ENCODE measurements at regions not wholly inside any gene's neighbourhood (a gene's known extent, or its start where the extent isn't known, plus 50 kb on each side); places are given as distances from the start of the nearest gene placed in this dataset.

GRCh38 chr10:131728286-131729228 lies 172.3 kb upstream of the PPP2R2D start:
- intact Hi-C loops (cut with micrococcal nuclease), result no loop called here

GRCh38 chr10:131729361-131729760 lies 171.4 kb upstream of the PPP2R2D start:
- intact Hi-C loops (cut with micrococcal nuclease), result no loop called here

GRCh38 chr10:131729938-131730660 lies 170.7 kb upstream of the PPP2R2D start:
- intact Hi-C loops (cut with micrococcal nuclease), result no loop called here

- intact Hi-C loops (cut with micrococcal nuclease), result no loop called here
These were observed 169.9 kb upstream of the PPP2R2D start for GRCh38 chr10:131730771-131731497.

- intact Hi-C loops (cut with micrococcal nuclease), result no loop called here
These were observed 168.8 kb upstream of the PPP2R2D start for GRCh38 chr10:131731780-131732630.

- intact Hi-C loops (cut with micrococcal nuclease), result no loop called here
These were observed 168.1 kb upstream of the PPP2R2D start for GRCh38 chr10:131732631-131733127.

GRCh38 chr10:131733596-131733995 lies 167.2 kb upstream of the PPP2R2D start:
- intact Hi-C loops (cut with micrococcal nuclease), result no loop called here

GRCh38 chr10:131735577-131735976 lies 165.2 kb upstream of the PPP2R2D start:
- intact Hi-C loops (cut with micrococcal nuclease), result no loop called here

GRCh38 chr10:131736321-131736980 lies 164.4 kb upstream of the PPP2R2D start:
- intact Hi-C loops (cut with micrococcal nuclease), result no loop called here

- intact Hi-C loops (cut with micrococcal nuclease), result no loop called here
These were observed 163.0 kb upstream of the PPP2R2D start for GRCh38 chr10:131737543-131738395.

GRCh38 chr10:131738396-131738735 lies 162.4 kb upstream of the PPP2R2D start:
- intact Hi-C loops (cut with micrococcal nuclease), result no loop called here

- intact Hi-C loops (cut with micrococcal nuclease), result no loop called here
These were observed 161.6 kb upstream of the PPP2R2D start for GRCh38 chr10:131739206-131739605.

GRCh38 chr10:131742500-131742951 lies 158.3 kb upstream of the PPP2R2D start:
- intact Hi-C loops (cut with micrococcal nuclease), result no loop called here

GRCh38 chr10:131743190-131744151 lies 157.3 kb upstream of the PPP2R2D start:
- intact Hi-C loops (cut with micrococcal nuclease), result no loop called here

- intact Hi-C loops (cut with micrococcal nuclease), result no loop called here
These were observed 156.5 kb upstream of the PPP2R2D start for GRCh38 chr10:131744346-131744745.

GRCh38 chr10:131745591-131745990 lies 155.2 kb upstream of the PPP2R2D start:
- intact Hi-C loops (cut with micrococcal nuclease), result no loop called here

GRCh38 chr10:131746241-131746711 lies 154.5 kb upstream of the PPP2R2D start:
- intact Hi-C loops (cut with micrococcal nuclease), result no loop called here

GRCh38 chr10:131746785-131747184 lies 154.0 kb upstream of the PPP2R2D start:
- intact Hi-C loops (cut with micrococcal nuclease), result no loop called here
